Parathyroid adenoma (tissue), 2 donors: ENCODE measurements at regions not wholly inside any gene's neighbourhood (a gene's known extent, or its start where the extent isn't known, plus 50 kb on each side); places are given as distances from the start of the nearest gene placed in this dataset.

Experiments
- H2AFZ ChIP-seq: fragments of 300-600 bp; sonication (generic); one replicate; pipeline ENCODE4 v1.7.0; 2017; ENCODE audit warnings: antibody characterized with exemption, mild to moderate bottlenecking
- H3K27ac ChIP-seq: fragments of 300-600 bp; sonication (generic); one replicate; pipeline ENCODE4 v1.7.0; 2017
- H3K27me3 ChIP-seq: fragments of 300-600 bp; sonication (generic); one replicate; pipeline ENCODE4 v1.7.0; 2017; ENCODE audit warnings: low read length; ENCODE audit not compliant: control insufficient read depth, insufficient read depth
- H3K36me3 ChIP-seq: fragments of 300-600 bp; sonication (generic); one replicate; pipeline ENCODE4 v1.7.0; 2017; ENCODE audit warnings: low read length; ENCODE audit not compliant: control insufficient read depth, insufficient read depth
- H3K4me1 ChIP-seq: fragments of 300-600 bp; sonication (generic); one replicate; pipeline ENCODE4 v1.7.0; 2017; ENCODE audit warnings: control low read depth
- H3K4me2 ChIP-seq: fragments of 300-600 bp; sonication (generic); one replicate; pipeline ENCODE4 v1.7.0; 2017; ENCODE audit warnings: low read length
- H3K4me3 ChIP-seq: fragments of 300-600 bp; sonication (generic); one replicate; pipeline ENCODE4 v1.7.0; 2017; ENCODE audit warnings: low read depth, low read length
- H3K79me2 ChIP-seq: fragments of 300-600 bp; sonication (generic); one replicate; pipeline ENCODE4 v1.7.0; 2017; ENCODE audit warnings: control low read depth
- H3K9ac ChIP-seq: fragments of 300-600 bp; sonication (generic); one replicate; pipeline ENCODE4 v1.7.0; 2017; ENCODE audit warnings: mild to moderate bottlenecking
- H3K9me3 ChIP-seq: fragments of 300-600 bp; sonication (generic); one replicate; pipeline ENCODE4 v1.7.0; 2017; ENCODE audit warnings: low read length; ENCODE audit not compliant: control insufficient read depth
- TF ChIP-seq, protein P1 (sequence below): fragments of 300-600 bp; sonication (generic); IDR thresholded peaks from one replicate; pipeline ENCODE4 v1.7.0; 2017; ENCODE audit warnings: antibody characterized with exemption, mild to moderate bottlenecking
- donor health status: primary hyperparathyroidism.

DNA sequence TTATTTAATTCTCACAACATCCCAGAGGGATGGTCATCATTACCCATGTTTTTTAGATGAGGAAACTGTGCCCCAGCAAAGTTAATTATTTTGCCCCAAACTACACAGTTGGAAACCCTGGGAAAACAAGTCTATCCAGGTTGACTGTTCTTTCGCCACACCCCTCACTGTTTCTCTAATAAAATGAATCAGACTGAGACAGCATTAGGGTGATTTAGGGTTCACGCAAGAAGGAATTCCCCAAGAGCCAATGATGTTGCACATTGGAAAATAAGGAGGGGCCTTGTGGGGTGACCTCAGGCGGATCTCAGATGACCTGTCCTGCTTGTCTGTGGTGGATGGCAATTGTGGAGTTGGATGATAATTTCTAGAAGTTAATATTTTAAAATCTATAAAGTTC, 135.7 kb upstream of the TBX20 start:
- Histone ChIP-seq H3K4me1 (no peaks in the 10 kb centered on the region), H3K9me3 (no peaks in the 10 kb centered on the region), H3K4me3 (no peak overlapping the region), H3K27ac (no peak overlapping the region), H3K79me2 (no peaks in the 10 kb centered on the region), H3K27me3 (no peaks in the 10 kb centered on the region), H3K4me2 (no peak overlapping the region), H2AFZ (no peak overlapping the region), H3K9ac (no peak overlapping the region), H3K36me3 (no peaks in the 10 kb centered on the region)
- TF ChIP-seq, protein P1, sequence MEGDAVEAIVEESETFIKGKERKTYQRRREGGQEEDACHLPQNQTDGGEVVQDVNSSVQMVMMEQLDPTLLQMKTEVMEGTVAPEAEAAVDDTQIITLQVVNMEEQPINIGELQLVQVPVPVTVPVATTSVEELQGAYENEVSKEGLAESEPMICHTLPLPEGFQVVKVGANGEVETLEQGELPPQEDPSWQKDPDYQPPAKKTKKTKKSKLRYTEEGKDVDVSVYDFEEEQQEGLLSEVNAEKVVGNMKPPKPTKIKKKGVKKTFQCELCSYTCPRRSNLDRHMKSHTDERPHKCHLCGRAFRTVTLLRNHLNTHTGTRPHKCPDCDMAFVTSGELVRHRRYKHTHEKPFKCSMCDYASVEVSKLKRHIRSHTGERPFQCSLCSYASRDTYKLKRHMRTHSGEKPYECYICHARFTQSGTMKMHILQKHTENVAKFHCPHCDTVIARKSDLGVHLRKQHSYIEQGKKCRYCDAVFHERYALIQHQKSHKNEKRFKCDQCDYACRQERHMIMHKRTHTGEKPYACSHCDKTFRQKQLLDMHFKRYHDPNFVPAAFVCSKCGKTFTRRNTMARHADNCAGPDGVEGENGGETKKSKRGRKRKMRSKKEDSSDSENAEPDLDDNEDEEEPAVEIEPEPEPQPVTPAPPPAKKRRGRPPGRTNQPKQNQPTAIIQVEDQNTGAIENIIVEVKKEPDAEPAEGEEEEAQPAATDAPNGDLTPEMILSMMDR, result no peak

DNA sequence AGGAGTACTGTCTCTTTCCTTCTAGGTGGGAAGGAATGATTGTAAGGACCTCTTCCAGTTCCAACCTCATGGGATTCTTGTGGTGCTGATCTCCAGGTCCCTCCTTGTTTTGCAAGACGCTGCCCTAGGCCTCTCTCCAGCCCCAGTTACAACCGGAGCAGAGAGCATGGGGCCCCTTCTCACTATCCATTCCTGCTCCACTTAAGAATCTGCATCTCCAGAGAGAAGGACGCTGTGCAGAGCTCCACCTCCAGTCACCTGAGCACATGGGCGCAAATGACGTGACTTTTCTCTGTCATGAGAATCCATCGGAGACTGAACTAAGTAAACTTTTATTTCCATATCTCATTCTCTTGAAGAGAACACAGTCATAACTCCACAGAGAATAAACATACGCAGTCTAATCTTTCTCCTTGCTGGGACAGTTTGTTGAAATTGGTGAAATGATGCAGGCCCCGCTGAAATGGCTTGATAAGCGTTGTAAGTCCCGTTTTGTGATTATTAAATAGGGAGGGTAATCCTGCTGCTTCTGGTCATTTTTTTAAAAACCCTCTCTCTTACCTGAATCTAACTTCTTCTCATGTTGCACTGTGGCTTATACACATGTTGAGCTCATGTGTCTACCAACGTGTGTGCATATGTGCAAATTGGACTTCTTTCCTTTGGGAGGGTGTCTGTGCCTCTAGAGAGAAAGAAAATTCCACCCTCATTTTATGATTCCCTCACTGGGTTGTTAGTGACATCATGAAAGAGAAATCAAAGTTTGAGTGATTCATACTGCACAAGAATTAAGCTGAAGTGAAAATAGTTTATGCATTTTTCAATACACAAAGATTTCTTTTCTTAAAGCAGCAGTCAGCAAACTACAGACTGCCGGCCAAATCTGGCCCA, 133.2 kb upstream of the TBX20 start:
- Histone ChIP-seq H3K36me3 (no peaks in the 10 kb centered on the region), H3K4me2 (no peak overlapping the region), H3K9me3 (no peaks in the 10 kb centered on the region), H3K4me3 (no peak overlapping the region), H3K27ac (no peak overlapping the region), H3K4me1 (no peaks in the 10 kb centered on the region), H2AFZ (no peak overlapping the region), H3K9ac (no peak overlapping the region), H3K79me2 (no peaks in the 10 kb centered on the region), H3K27me3 (no peaks in the 10 kb centered on the region)
- TF ChIP-seq, protein P1, result no peak

DNA sequence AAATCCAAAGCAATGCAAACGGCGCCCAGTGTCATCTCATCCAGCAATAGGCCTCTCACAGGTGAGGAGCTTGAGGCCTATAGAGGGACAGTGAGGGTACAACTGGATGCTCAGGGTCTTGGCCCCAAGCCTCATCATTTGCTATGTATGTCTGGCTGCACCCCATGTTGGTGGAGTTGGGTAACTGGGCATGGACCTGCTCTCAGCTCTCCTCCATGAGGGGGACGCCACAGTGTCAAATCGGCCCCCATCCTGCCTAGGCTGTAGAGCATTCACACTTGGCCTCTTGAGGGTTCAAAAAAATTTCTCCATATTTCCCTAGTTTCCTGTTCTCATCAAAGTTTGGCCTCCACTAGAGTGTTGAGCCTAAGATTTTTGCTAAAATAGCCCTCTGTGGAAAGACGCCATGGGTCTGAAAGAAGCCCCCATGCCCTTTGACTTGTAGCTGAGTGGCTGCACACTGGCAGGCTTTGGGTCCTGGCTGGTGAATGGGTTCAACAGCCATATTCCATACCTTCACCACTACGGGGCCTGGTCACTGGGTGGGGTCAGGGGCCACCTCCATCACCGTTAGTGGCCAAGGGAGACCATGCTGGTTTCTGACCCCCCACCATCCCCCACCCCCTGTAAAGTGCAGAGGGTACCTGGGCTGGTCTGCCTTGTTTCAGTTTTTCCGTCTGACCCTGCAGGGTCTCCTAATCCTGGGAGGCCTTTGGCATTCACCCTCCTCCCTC, 132.3 kb upstream of the TBX20 start:
- H3K9me3 ChIP-seq, result no peaks in the 10 kb centered on the region
- H3K27me3 ChIP-seq, result no peaks in the 10 kb centered on the region
- no peaks in the 10 kb centered on the region for H3K79me2 ChIP-seq
- no peaks in the 10 kb centered on the region for H3K4me1 ChIP-seq
- H3K9ac ChIP-seq, result no peak overlapping the region
- H3K36me3 ChIP-seq, result no peaks in the 10 kb centered on the region
- H3K4me3 ChIP-seq, result no peak overlapping the region
- H3K27ac ChIP-seq, result no peak overlapping the region
- no peak overlapping the region for H3K4me2 ChIP-seq
- TF ChIP-seq, protein P1, result no peak
- H2AFZ ChIP-seq, result no peak overlapping the region

DNA sequence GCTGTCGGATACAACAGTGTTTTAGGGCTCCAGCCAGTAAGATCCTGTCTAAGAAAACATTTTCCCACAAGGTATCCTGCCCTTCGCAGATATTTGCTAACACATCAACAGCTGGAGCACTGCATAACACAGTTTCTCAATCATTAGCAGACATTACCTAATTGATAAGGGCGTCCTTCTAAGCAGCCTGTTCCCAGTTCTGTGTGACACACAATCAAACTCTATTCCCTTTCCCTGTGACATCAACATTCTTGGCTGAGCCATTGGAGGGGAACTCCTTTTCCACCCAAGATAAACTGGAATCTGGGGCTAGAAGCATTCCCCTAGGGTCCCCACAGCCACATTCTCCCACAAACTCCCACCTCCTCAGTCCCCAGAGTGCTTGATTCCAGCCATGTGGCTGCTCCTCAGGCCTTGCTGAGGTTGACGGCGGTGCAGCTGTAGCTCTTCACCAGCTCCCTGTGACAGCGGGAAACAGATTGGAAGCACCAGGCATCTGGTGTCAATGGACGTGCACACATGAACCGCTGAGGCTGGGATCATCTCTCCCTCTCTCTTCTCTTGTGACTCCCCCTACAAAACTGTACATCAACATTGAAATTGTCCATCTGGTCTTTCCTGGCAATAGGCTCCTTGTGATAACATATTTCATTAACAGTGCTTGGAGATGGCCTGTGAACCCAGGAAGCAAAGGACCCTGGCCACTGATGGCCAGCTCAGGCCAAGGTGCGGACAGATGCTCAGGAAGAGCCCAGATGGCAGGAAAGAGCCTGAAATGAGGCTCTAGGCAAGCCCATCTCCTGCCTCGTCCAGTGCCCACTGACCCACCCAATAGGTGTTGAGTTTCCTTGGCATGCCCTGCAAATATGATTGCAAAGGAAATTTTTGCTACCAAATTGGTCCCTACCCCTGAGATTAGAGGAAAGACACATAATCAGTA, 131.1 kb upstream of the TBX20 start:
- H3K9me3 ChIP-seq, result no peaks in the 10 kb centered on the region
- no peak overlapping the region for H3K9ac ChIP-seq
- no peak overlapping the region for H3K4me2 ChIP-seq
- H3K27me3 ChIP-seq, result no peaks in the 10 kb centered on the region
- H3K4me3 ChIP-seq, result no peak overlapping the region
- H3K79me2 ChIP-seq, result no peaks in the 10 kb centered on the region
- TF ChIP-seq, protein P1, result no peak
- no peak overlapping the region for H2AFZ ChIP-seq
- H3K27ac ChIP-seq, result no peak overlapping the region
- H3K4me1 ChIP-seq, result no peaks in the 10 kb centered on the region
- no peaks in the 10 kb centered on the region for H3K36me3 ChIP-seq
